ENCODE measurements at regions not wholly inside any gene's neighbourhood (a gene's known extent, or its start where the extent isn't known, plus 50 kb on each side); places are given as distances from the start of the nearest gene placed in this dataset.

DNA sequence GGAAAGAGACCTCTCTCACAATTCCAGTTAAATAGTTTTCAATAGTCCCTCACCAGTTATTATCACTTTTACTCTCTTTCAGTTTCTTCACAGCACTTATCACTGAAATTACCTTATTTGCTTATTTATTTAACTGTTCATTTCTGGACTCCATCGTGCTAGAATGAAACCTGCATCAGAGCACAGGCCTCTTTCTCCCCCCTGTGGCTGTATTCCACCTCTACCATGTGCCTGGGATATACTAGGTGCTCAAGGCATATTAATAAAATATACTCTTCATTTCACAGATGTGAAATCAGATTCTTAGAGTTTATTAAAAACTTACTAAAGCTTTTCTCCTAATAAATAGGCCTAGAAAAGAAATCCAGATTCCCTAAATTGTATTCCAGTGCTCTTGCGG, 308.9 kb upstream of the MON1B start:
- Histone ChIP-seq H3K4me1 (no peaks in the 10 kb centered on the region), H3K27ac (no peak overlapping the region), H3K9me3 (no peaks in the 10 kb centered on the region), H3K27me3 (no peaks in the 10 kb centered on the region), H3K4me3 (no peak overlapping the region), H3K36me3 (no peaks in the 10 kb centered on the region)
- no peak for DNase-seq
- WGBS, 2 donors, result 60 to 71% methylated on average over 2 of the region's 2 CpGs
- intact Hi-C loops (cut with DNase I), result no loop called here
- no peak for ATAC-seq
- no peak for FAIRE-seq
- TF ChIP-seq, protein P1, sequence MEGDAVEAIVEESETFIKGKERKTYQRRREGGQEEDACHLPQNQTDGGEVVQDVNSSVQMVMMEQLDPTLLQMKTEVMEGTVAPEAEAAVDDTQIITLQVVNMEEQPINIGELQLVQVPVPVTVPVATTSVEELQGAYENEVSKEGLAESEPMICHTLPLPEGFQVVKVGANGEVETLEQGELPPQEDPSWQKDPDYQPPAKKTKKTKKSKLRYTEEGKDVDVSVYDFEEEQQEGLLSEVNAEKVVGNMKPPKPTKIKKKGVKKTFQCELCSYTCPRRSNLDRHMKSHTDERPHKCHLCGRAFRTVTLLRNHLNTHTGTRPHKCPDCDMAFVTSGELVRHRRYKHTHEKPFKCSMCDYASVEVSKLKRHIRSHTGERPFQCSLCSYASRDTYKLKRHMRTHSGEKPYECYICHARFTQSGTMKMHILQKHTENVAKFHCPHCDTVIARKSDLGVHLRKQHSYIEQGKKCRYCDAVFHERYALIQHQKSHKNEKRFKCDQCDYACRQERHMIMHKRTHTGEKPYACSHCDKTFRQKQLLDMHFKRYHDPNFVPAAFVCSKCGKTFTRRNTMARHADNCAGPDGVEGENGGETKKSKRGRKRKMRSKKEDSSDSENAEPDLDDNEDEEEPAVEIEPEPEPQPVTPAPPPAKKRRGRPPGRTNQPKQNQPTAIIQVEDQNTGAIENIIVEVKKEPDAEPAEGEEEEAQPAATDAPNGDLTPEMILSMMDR (IDR thresholded peaks at IDR 0.05), result no peak

GRCh38 chr16:76883076-76883475, 307.9 kb upstream of the MON1B start:
- DNase-seq, result no peak
- no peaks in the 10 kb centered on the region for H3K36me3 ChIP-seq
- no peak for ATAC-seq
- FAIRE-seq, result no peak
- H3K9me3 ChIP-seq, result no peaks in the 10 kb centered on the region
- no peaks in the 10 kb centered on the region for H3K4me1 ChIP-seq
- no peaks in the 10 kb centered on the region for H3K27me3 ChIP-seq
- TF ChIP-seq, protein P1 (IDR thresholded peaks at IDR 0.05), result no peak
- intact Hi-C loops (cut with DNase I), result no loop called here
- H3K27ac ChIP-seq, result no peak overlapping the region
- H3K4me3 ChIP-seq, result no peak overlapping the region
- 92% methylated on average over 3 of the region's 3 CpGs for WGBS, 2 donors

DNA sequence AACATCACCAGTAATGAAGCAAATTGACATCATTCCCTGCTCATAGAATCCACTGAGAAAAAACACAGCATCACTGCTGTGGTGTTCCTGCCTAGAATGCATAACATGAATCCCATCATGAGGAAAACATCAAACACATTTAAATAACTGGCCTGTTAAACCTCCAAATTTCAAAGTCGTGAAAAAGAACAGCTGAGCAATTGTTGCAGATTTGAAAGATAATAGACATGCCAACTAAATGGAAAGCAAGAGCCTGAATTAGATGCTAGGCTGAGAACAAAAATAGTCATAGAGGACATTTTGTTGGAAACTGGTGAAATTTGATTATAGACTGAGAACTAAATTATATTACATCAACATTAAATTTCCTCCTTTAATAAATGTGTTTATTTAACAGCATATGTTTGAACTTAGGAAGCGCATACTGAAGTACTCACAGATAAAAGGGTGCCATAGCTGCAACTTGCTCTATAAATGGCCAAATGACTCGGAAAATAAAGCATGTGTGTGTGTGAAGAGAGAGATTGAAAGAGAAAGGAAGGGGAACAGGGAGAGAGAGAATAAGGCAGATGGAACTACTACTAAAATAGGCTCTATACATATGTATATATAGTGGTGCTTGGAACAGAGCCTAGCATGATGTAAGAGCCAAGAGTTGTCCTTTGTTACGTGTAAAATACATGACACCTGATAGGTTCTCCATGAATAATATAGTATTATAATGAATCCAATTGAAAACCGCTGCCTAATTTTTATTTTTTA, 305.0 kb upstream of the MON1B start:
- no peak overlapping the region for H3K27ac ChIP-seq
- H3K27me3 ChIP-seq, result no peaks in the 10 kb centered on the region
- FAIRE-seq (no peak), DNase-seq (no peak), ATAC-seq (peak in 1 of 4 donors; percentile 14)
- no peaks in the 10 kb centered on the region for H3K4me1 ChIP-seq
- H3K36me3 ChIP-seq, result no peaks in the 10 kb centered on the region
- TF ChIP-seq, protein P1 (IDR thresholded peaks at IDR 0.05), result no peak
- 55 to 58% methylated on average over 5 of the region's 5 CpGs for WGBS, 2 donors
- H3K9me3 ChIP-seq, result no peaks in the 10 kb centered on the region
- H3K4me3 ChIP-seq, result no peak overlapping the region
- intact Hi-C loops (cut with DNase I), result no loop called here

DNA sequence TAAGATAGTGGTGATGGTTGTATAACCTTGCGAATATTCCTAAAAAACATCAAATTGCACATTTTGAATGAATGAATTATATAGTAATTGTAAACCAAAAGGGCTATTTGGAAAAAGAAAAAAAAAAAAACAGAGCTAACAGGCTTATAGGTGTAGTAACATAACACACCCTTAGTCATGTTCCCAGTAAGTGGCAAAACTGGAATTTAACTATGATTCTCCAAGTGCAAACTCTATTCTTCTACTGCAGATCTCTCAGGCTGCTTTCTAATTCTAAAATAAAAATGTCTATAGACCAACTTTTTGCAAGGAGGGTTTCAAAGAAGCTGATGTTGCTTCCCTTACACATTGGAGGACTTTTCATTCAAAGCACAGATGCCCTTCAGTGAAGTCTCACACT, 293.2 kb upstream of the MON1B start:
- no peak overlapping the region for H3K4me3 ChIP-seq
- no peak for ATAC-seq
- DNase-seq, result no peak
- H3K4me1 ChIP-seq, result peaks cover 10 to 20% (median 13%) of the 10 kb centered on the region in 3 donors
- no peaks in the 10 kb centered on the region for H3K27me3 ChIP-seq
- TF ChIP-seq, protein P1 (IDR thresholded peaks at IDR 0.05), result no peak
- H3K27ac ChIP-seq, result no peak overlapping the region
- intact Hi-C loops (cut with DNase I), result no loop called here
- no peaks in the 10 kb centered on the region for H3K9me3 ChIP-seq
- no peak for FAIRE-seq
- H3K36me3 ChIP-seq, result no peaks in the 10 kb centered on the region
- WGBS, 2 donors, result 93 to 98% methylated on average over 1 of the region's 1 CpG

DNA sequence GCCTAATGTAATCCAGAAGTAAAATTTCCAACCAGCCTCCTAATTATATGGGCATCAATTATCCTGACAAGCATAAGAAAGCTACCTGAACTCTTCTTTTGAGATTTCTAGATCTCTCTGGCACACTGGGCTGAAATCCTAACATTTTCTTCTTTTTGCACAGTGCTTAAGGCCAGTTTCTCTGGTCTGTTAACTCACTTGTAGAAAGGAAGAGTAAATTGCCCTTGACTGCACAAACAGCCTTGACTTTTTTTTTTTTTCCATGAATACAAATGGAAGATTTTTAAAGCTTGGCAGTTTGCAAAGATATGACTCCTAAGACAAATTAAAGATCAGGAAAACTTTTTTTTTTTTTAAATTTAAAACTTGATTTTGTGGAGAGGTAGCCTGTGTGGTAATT, 291.2 kb upstream of the MON1B start:
- intact Hi-C loops (cut with DNase I), result no loop called here
- H3K9me3 ChIP-seq, result no peaks in the 10 kb centered on the region
- TF ChIP-seq, protein P1 (IDR thresholded peaks at IDR 0.05), result no peak
- H3K36me3 ChIP-seq, result no peaks in the 10 kb centered on the region
- H3K27ac ChIP-seq, result peak overlapping the region; percentile 60 to 87 (median 74)
- ATAC-seq (peak; percentile 32 to 65 (median 48)), FAIRE-seq (no peak), DNase-seq (no peak)
- no peak overlapping the region for H3K4me3 ChIP-seq
- H3K4me1 ChIP-seq, result peaks cover 11 to 20% (median 13%) of the 10 kb centered on the region in 3 donors
- no peaks in the 10 kb centered on the region for H3K27me3 ChIP-seq
